NB4 (cell line): ENCODE measurements at regions not wholly inside any gene's neighbourhood (a gene's known extent, or its start where the extent isn't known, plus 50 kb on each side); places are given as distances from the start of the nearest gene placed in this dataset.
"Not testable (repeated sequence)": the region's sequence is repeated elsewhere in the genome, so short reads cannot be mapped to it uniquely, and the experiment has no call there.

ENCODE experiments used
- DNase-seq: peaks from one replicate; pipeline ENCODE4 v3.0.0; 2010; ENCODE audit warnings: low read depth
- H3K4me3 ChIP-seq: one replicate; pipeline ENCODE4 v1.5.1; 2011; ENCODE audit warnings: mild to moderate bottlenecking, low read depth, low read length, moderate library complexity
- MAX ChIP-seq: IDR thresholded peaks from 2 replicates; pipeline ENCODE4 v1.6.1; 2011; ENCODE audit warnings: low read depth, low read length
- MYC ChIP-seq: IDR thresholded peaks from 2 replicates; pipeline ENCODE4 v1.6.1; 2011; ENCODE audit warnings: low read depth, low read length
- POLR2A ChIP-seq: IDR thresholded peaks from 2 replicates; pipeline ENCODE4 v1.6.1; 2011; ENCODE audit warnings: mild to moderate bottlenecking; ENCODE audit not compliant: insufficient read length; ENCODE audit errors: extremely low read depth
- TF ChIP-seq, protein P1 (sequence below): IDR thresholded peaks from one replicate; pipeline ENCODE4 v1.5.1; 2012; ENCODE audit warnings: low read depth, low read length

DNA sequence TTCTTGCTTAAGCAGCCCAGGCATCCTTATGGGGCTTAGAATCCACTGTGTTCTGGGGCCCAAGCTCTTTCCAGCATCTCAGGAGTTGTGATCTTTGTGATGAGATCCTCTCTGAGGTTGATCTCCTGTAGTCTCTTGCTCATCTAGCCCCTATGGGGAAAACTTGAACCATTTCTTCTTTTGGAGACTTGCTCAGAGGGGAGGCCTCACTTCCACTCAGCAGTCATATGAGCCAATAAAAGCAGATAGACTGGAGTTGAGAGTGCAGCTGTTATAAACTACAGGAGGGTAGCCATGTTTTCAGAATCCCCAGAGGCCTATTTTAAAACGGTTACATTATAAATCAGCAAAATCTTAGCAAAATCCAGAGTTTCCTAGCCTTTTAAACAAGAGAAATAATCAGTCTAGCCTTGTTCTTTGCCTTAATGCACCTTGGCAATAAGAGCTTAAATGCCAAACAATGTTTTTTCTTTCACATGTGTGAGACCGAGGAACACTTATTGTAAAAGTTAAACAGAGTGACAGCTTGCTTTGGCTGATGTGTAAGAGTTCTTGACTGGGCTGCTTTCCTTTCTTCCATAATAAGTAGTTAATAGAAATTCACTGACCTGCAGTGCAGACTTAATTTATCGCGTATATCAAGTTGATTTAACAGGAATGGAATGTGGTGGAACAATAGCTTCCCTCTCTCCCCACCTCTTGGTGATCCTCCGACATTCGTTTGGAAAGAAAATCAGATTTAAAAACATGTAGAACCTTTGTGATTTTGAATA, 168.3 kb downstream of the NEDD1 start:
- no peak for DNase-seq
- no peak overlapping the region for H3K4me3 ChIP-seq
- TF ChIP-seq, protein P1, sequence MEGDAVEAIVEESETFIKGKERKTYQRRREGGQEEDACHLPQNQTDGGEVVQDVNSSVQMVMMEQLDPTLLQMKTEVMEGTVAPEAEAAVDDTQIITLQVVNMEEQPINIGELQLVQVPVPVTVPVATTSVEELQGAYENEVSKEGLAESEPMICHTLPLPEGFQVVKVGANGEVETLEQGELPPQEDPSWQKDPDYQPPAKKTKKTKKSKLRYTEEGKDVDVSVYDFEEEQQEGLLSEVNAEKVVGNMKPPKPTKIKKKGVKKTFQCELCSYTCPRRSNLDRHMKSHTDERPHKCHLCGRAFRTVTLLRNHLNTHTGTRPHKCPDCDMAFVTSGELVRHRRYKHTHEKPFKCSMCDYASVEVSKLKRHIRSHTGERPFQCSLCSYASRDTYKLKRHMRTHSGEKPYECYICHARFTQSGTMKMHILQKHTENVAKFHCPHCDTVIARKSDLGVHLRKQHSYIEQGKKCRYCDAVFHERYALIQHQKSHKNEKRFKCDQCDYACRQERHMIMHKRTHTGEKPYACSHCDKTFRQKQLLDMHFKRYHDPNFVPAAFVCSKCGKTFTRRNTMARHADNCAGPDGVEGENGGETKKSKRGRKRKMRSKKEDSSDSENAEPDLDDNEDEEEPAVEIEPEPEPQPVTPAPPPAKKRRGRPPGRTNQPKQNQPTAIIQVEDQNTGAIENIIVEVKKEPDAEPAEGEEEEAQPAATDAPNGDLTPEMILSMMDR = no peak
- TF ChIP-seq MYC = no peak

- DNase-seq = no peak
- TF ChIP-seq, protein P1 = no peak
- TF ChIP-seq POLR2A = no peak
- no peak for TF ChIP-seq MYC
- no peak for TF ChIP-seq MAX
- H3K4me3 ChIP-seq = no peak overlapping the region
Measured at GRCh38 chr12:97075934-97076630, 169.0 kb downstream of the NEDD1 start.

DNA sequence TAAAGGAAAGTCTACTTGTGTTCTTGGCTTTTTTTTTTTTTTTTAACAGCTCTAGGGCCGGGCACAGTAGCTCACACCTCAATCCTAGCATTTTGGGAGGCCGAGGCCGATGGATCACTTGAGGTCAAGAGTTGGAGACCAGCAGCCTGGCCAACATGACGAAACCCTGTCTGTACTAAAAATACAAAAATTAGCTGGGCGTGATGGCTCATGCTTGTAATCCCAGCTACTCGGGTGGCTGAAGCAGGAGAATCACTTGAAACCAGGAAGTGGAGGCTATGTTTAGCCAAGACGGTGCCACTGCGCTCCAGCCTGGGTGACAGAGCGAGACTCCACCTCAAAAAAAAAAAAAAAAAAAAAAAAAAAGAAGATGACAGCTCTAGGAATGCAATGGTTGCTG, 169.9 kb downstream of the NEDD1 start:
- DNase-seq = not testable (repeated sequence)

DNA sequence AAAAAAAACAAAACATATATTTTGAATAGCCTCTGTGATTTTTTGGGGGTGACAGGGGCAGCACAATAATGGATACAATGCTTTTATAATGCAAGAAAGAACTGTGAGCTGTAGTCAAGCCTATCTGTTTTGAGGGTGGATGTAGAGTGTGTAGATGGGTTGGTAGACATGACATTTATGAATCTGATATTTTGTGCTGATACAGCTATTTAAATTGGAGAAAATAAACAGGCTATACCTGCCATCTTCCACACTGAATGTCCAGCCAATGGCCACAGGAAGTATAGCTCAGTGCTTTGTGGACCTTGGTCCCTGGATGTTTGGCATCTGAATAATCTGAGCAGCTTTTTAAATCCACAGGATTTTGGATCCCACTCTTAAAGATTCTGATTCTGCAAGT, 175.0 kb downstream of the NEDD1 start:
- no peak for TF ChIP-seq MAX
- TF ChIP-seq, protein P1 = no peak
- no peak for TF ChIP-seq POLR2A
- TF ChIP-seq MYC = no peak
- no peak overlapping the region for H3K4me3 ChIP-seq
- DNase-seq = no peak

More for the DNA sequence above, 169.9 kb downstream of the NEDD1 start:
- H3K4me3 ChIP-seq = not testable (repeated sequence)

DNA sequence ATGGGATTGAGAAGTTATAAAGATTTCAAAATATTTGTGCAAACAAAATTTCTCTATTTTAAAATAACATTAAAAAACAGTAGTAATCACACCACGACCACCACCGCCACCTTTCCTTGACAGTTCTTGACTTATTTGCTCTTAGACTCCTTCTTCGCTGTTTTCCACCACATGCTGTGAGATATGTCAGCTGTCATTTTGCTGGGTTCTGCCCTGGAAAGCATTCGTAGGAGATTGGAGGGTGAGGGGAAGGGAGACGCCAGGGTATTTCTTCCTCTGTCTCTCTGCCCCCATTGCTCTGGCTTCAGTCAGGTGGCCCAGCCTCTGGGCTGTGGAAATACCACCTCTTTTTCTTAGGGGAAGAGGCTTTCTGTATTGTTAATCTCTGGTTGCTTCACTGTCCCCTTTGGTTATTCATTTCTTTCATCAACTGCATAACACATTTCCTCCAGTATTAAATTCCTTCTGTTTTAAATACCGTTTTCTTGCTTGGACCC, 186.2 kb downstream of the NEDD1 start:
- DNase-seq = no peak
- TF ChIP-seq MYC (no peak), MAX (no peak), POLR2A (no peak)
- TF ChIP-seq, protein P1 = no peak
- no peak overlapping the region for H3K4me3 ChIP-seq

DNA sequence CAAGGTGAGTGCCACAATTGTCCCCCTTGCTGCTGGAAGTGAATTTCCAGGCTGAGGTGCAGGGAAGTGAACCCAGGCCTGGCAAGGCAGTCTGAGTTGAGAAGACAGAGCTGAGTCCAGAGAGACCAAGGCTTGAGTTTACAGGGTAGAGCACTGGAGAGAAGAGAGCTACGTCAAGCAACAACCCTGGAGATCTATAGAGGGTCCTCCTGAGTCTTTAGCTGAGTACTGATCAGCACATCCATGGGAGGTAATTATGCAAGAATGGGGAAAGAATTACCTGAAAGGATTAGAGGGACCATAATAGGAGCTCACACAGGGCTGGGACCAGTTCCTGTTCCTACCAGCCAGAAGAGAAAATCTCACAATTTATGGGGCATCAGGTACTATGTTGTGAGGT, 190.7 kb downstream of the NEDD1 start:
- no peak for DNase-seq
- TF ChIP-seq, protein P1 = no peak
- TF ChIP-seq MAX (no peak), POLR2A (no peak), MYC (no peak)

More for the DNA sequence above, 190.7 kb downstream of the NEDD1 start:
- no peak overlapping the region for H3K4me3 ChIP-seq
